ENCODE measurements at regions not wholly inside any gene's neighbourhood (a gene's known extent, or its start where the extent isn't known, plus 50 kb on each side); places are given as distances from the start of the nearest gene placed in this dataset.

GRCh38 chr5:88487066-88487465 lies 218.4 kb upstream of the TMEM161B start:
- DNase-seq (ENCODE audit: low spot score), result no peak

GRCh38 chr5:88486431-88486830 lies 217.8 kb upstream of the TMEM161B start:
- DNase-seq (ENCODE audit: low spot score), result no peak

- no peak for DNase-seq (ENCODE audit: low spot score)
Observed at GRCh38 chr5:88485531-88485930, 216.9 kb upstream of the TMEM161B start.

- DNase-seq (ENCODE audit: low spot score), result no peak
Observed at GRCh38 chr5:88483964-88484672, 215.5 kb upstream of the TMEM161B start.

GRCh38 chr5:88480801-88481499 lies 212.3 kb upstream of the TMEM161B start:
- no peak for DNase-seq (ENCODE audit: low spot score)

GRCh38 chr5:88480245-88480644 lies 211.6 kb upstream of the TMEM161B start:
- DNase-seq (ENCODE audit: low spot score), result no peak

- DNase-seq (ENCODE audit: low spot score), result no peak
Observed at GRCh38 chr5:88474574-88474973, 205.9 kb upstream of the TMEM161B start.

GRCh38 chr5:88470745-88471144 lies 202.1 kb upstream of the TMEM161B start:
- DNase-seq (ENCODE audit: low spot score), result no peak

- DNase-seq (ENCODE audit: low spot score), result no peak
Observed at GRCh38 chr5:88459971-88460370, 191.3 kb upstream of the TMEM161B start.

GRCh38 chr5:88452820-88453219 lies 184.2 kb upstream of the TMEM161B start:
- DNase-seq (ENCODE audit: low spot score), result no peak

GRCh38 chr5:88450239-88450638 lies 181.6 kb upstream of the TMEM161B start:
- DNase-seq (ENCODE audit: low spot score), result no peak

GRCh38 chr5:88438006-88438405 lies 169.4 kb upstream of the TMEM161B start:
- no peak for DNase-seq (ENCODE audit: low spot score)

GRCh38 chr5:88436290-88436689 lies 167.6 kb upstream of the TMEM161B start:
- no peak for DNase-seq (ENCODE audit: low spot score)

- DNase-seq (ENCODE audit: low spot score), result no peak
Observed at GRCh38 chr5:88428633-88429032, 160.0 kb upstream of the TMEM161B start.

GRCh38 chr5:88426441-88426840 lies 157.8 kb upstream of the TMEM161B start:
- DNase-seq (ENCODE audit: low spot score), result no peak

GRCh38 chr5:88425124-88425523 lies 156.5 kb upstream of the TMEM161B start:
- no peak for DNase-seq (ENCODE audit: low spot score)

- no peak for DNase-seq (ENCODE audit: low spot score)
Observed at GRCh38 chr5:88419931-88420330, 151.3 kb upstream of the TMEM161B start.

GRCh38 chr5:88407341-88407740 lies 138.7 kb upstream of the TMEM161B start:
- no peak for DNase-seq (ENCODE audit: low spot score)

GRCh38 chr5:88405783-88406182 lies 137.1 kb upstream of the TMEM161B start:
- no peak for DNase-seq (ENCODE audit: low spot score)

- no peak for DNase-seq (ENCODE audit: low spot score)
Observed at GRCh38 chr5:88404405-88404804, 135.8 kb upstream of the TMEM161B start.

- DNase-seq (ENCODE audit: low spot score), result no peak
Observed at GRCh38 chr5:88401686-88402085, 133.0 kb upstream of the TMEM161B start.

GRCh38 chr5:88401228-88401627 lies 132.6 kb upstream of the TMEM161B start:
- no peak for DNase-seq (ENCODE audit: low spot score)

GRCh38 chr5:88399561-88399960 lies 130.9 kb upstream of the TMEM161B start:
- DNase-seq (ENCODE audit: low spot score), result no peak

GRCh38 chr5:88398316-88398715 lies 129.7 kb upstream of the TMEM161B start:
- no peak for DNase-seq (ENCODE audit: low spot score)
